HEK293 (cell line): ENCODE measurements at regions not wholly inside any gene's neighbourhood (a gene's known extent, or its start where the extent isn't known, plus 50 kb on each side); places are given as distances from the start of the nearest gene placed in this dataset.

ENCODE experiments used
- CTCF ChIA-PET: fragments of 350-600 bp; formaldehyde crosslinking; extraction: SDS; loops from one replicate; lab custom pipeline; 2021; ENCODE audit warnings: antibody characterized with exemption; lab: Yijun Ruan, JAX
- POLR2A ChIA-PET: fragments of 300-600 bp; formaldehyde crosslinking; extraction: SDS; loops from one replicate; lab custom pipeline; 2020; ENCODE audit warnings: antibody characterized with exemption, inconsistent platforms; lab: Yijun Ruan, JAX
- H3K27ac ChIP-seq: fragments of 200-500 bp; sonication (Bioruptor generic); 2 replicates; pipeline ENCODE4 v1.5.1; 2014; ENCODE audit warnings: low read depth, low read length, control low read depth, inconsistent platforms; ENCODE audit errors: extremely low read depth
- H3K36me3 ChIP-seq, 2 experiments: fragments of 200-500 bp in 1 of 2; sonication (Bioruptor generic) in 1 of 2; 1 replicate in 1 of 2; 2 replicates in 1 of 2; pipeline ENCODE4 v1.5.1; 2014 to 2017; ENCODE audit warnings: inconsistent platforms in 2 of 2, low read length in 2 of 2; ENCODE audit not compliant: control insufficient read depth in 2 of 2, insufficient read depth in 1 of 2
- H3K4me1 ChIP-seq: fragments of 200-500 bp; sonication (Bioruptor generic); 2 replicates; pipeline ENCODE4 v1.5.1; 2014; ENCODE audit warnings: mild to moderate bottlenecking, low read length, inconsistent platforms; ENCODE audit not compliant: control insufficient read depth, insufficient read depth
- H3K4me3 ChIP-seq: 2 replicates; pipeline ENCODE4 v1.5.1; 2011; ENCODE audit warnings: low read depth, mild to moderate bottlenecking, control low read depth, low read length, moderate library complexity
- H3K9me3 ChIP-seq: fragments of 200-500 bp; sonication (Bioruptor generic); 2 replicates; pipeline ENCODE4 v1.5.1; 2014; ENCODE audit warnings: low read depth, low read length, inconsistent platforms; ENCODE audit not compliant: control insufficient read depth, insufficient read depth
- BCL11A ChIP-seq: fragments of 450-650 bp; formaldehyde crosslinking; IDR thresholded peaks from 2 replicates; pipeline ENCODE4 v1.5.1; 2016; ENCODE audit warnings: low read depth, missing biosample characterization, missing genetic modification characterization
- BCL11B ChIP-seq: fragments of 450-650 bp; formaldehyde crosslinking; IDR thresholded peaks from 2 replicates; pipeline ENCODE4 v1.5.1; 2016; ENCODE audit warnings: low read depth, missing biosample characterization, missing genetic modification characterization
- MZF1 ChIP-seq: fragments of 450-650 bp; formaldehyde crosslinking; IDR thresholded peaks from 2 replicates; pipeline ENCODE4 v1.5.1; 2017; ENCODE audit warnings: missing biosample characterization, missing genetic modification characterization, borderline replicate concordance
- PRDM2 ChIP-seq: fragments of 450-650 bp; formaldehyde crosslinking; IDR thresholded peaks from 2 replicates; pipeline ENCODE4 v1.5.1; 2016; ENCODE audit warnings: missing biosample characterization, missing genetic modification characterization, borderline replicate concordance
- ZNF132 ChIP-seq: fragments of 450-650 bp; formaldehyde crosslinking; IDR thresholded peaks from 2 replicates; pipeline ENCODE4 v1.5.1; 2017; ENCODE audit warnings: missing biosample characterization, missing genetic modification characterization, borderline replicate concordance
- ZNF2 ChIP-seq: fragments of 450-650 bp; formaldehyde crosslinking; IDR thresholded peaks from 2 replicates; pipeline ENCODE4 v1.5.1; 2016; ENCODE audit warnings: missing biosample characterization, missing genetic modification characterization
- ZNF248 ChIP-seq: fragments of 450-650 bp; formaldehyde crosslinking; IDR thresholded peaks from 2 replicates; pipeline ENCODE4 v1.5.1; 2017; ENCODE audit warnings: missing biosample characterization, missing genetic modification characterization
- ZNF324 ChIP-seq: fragments of 450-650 bp; formaldehyde crosslinking; IDR thresholded peaks from 2 replicates; pipeline ENCODE4 v1.5.1; 2016; ENCODE audit warnings: missing biosample characterization, missing genetic modification characterization
- ZNF521 ChIP-seq: fragments of 450-650 bp; formaldehyde crosslinking; IDR thresholded peaks from 2 replicates; pipeline ENCODE4 v1.5.1; 2017; ENCODE audit warnings: missing biosample characterization, mild to moderate bottlenecking, missing genetic modification characterization
- ZNF530 ChIP-seq: fragments of 450-650 bp; formaldehyde crosslinking; IDR thresholded peaks from 2 replicates; pipeline ENCODE4 v1.5.1; 2016; ENCODE audit warnings: low read depth, missing biosample characterization, missing genetic modification characterization
- ZNF548 ChIP-seq: fragments of 450-650 bp; formaldehyde crosslinking; IDR thresholded peaks from 2 replicates; pipeline ENCODE4 v1.5.1; 2016; ENCODE audit warnings: missing biosample characterization, missing genetic modification characterization
- ZNF747 ChIP-seq: fragments of 450-650 bp; formaldehyde crosslinking; IDR thresholded peaks from 2 replicates; pipeline ENCODE4 v1.5.1; 2016; ENCODE audit warnings: missing biosample characterization, missing genetic modification characterization
- ZNF76 ChIP-seq: fragments of 450-650 bp; formaldehyde crosslinking; IDR thresholded peaks from 2 replicates; pipeline ENCODE4; 2016; ENCODE audit warnings: low read depth, missing biosample characterization, missing genetic modification characterization, borderline replicate concordance
- TF ChIP-seq, protein P1 (sequence below): fragments of 450-650 bp; formaldehyde crosslinking; IDR thresholded peaks from 2 replicates; pipeline ENCODE4 v1.5.0; 2017; ENCODE audit warnings: missing biosample characterization, missing genetic modification characterization, borderline replicate concordance
- TF ChIP-seq, protein P2 (sequence below): IDR thresholded peaks from 2 replicates; pipeline ENCODE4 v1.6.1; 2011; ENCODE audit warnings: mild to moderate bottlenecking, low read depth, low read length, borderline replicate concordance
- TF ChIP-seq, protein P3 (sequence below): fragments of 450-650 bp; formaldehyde crosslinking; IDR thresholded peaks from 2 replicates; pipeline ENCODE4 v1.5.1; 2016; ENCODE audit warnings: missing biosample characterization, missing genetic modification characterization
- TF ChIP-seq, protein P4 (sequence below): fragments of 450-650 bp; formaldehyde crosslinking; IDR thresholded peaks from 2 replicates; pipeline ENCODE4 v1.5.1; 2017; ENCODE audit warnings: missing biosample characterization, missing genetic modification characterization

- H3K4me1 ChIP-seq: no peaks in the 10 kb centered on the region; the same call in 1 of the 2 replicates
- H3K9me3 ChIP-seq: no peaks in the 10 kb centered on the region
- POLR2A ChIA-PET: no interaction called here
- no peak for TF ChIP-seq PRDM2 (tag by site-specific recombination)
- TF ChIP-seq, protein P1, sequence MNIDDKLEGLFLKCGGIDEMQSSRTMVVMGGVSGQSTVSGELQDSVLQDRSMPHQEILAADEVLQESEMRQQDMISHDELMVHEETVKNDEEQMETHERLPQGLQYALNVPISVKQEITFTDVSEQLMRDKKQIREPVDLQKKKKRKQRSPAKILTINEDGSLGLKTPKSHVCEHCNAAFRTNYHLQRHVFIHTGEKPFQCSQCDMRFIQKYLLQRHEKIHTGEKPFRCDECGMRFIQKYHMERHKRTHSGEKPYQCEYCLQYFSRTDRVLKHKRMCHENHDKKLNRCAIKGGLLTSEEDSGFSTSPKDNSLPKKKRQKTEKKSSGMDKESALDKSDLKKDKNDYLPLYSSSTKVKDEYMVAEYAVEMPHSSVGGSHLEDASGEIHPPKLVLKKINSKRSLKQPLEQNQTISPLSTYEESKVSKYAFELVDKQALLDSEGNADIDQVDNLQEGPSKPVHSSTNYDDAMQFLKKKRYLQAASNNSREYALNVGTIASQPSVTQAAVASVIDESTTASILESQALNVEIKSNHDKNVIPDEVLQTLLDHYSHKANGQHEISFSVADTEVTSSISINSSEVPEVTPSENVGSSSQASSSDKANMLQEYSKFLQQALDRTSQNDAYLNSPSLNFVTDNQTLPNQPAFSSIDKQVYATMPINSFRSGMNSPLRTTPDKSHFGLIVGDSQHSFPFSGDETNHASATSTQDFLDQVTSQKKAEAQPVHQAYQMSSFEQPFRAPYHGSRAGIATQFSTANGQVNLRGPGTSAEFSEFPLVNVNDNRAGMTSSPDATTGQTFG (tag by site-specific recombination): no peak
- no peak for TF ChIP-seq BCL11A
- no peak for TF ChIP-seq ZNF132 (tag by site-specific recombination)
- TF ChIP-seq, protein P2, sequence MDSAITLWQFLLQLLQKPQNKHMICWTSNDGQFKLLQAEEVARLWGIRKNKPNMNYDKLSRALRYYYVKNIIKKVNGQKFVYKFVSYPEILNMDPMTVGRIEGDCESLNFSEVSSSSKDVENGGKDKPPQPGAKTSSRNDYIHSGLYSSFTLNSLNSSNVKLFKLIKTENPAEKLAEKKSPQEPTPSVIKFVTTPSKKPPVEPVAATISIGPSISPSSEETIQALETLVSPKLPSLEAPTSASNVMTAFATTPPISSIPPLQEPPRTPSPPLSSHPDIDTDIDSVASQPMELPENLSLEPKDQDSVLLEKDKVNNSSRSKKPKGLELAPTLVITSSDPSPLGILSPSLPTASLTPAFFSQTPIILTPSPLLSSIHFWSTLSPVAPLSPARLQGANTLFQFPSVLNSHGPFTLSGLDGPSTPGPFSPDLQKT: no peak
- no peak for TF ChIP-seq ZNF2 (tag by site-specific recombination)
- no peak for TF ChIP-seq ZNF530 (tag by site-specific recombination)
- TF ChIP-seq, protein P3, sequence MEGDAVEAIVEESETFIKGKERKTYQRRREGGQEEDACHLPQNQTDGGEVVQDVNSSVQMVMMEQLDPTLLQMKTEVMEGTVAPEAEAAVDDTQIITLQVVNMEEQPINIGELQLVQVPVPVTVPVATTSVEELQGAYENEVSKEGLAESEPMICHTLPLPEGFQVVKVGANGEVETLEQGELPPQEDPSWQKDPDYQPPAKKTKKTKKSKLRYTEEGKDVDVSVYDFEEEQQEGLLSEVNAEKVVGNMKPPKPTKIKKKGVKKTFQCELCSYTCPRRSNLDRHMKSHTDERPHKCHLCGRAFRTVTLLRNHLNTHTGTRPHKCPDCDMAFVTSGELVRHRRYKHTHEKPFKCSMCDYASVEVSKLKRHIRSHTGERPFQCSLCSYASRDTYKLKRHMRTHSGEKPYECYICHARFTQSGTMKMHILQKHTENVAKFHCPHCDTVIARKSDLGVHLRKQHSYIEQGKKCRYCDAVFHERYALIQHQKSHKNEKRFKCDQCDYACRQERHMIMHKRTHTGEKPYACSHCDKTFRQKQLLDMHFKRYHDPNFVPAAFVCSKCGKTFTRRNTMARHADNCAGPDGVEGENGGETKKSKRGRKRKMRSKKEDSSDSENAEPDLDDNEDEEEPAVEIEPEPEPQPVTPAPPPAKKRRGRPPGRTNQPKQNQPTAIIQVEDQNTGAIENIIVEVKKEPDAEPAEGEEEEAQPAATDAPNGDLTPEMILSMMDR (tag by site-specific recombination): no peak
- TF ChIP-seq MZF1 (tag by site-specific recombination): no peak
- TF ChIP-seq ZNF324 (tag by site-specific recombination): no peak
- TF ChIP-seq BCL11B (tag by site-specific recombination): no peak
- no peak for TF ChIP-seq ZNF248 (tag by site-specific recombination)
- TF ChIP-seq, protein P4, sequence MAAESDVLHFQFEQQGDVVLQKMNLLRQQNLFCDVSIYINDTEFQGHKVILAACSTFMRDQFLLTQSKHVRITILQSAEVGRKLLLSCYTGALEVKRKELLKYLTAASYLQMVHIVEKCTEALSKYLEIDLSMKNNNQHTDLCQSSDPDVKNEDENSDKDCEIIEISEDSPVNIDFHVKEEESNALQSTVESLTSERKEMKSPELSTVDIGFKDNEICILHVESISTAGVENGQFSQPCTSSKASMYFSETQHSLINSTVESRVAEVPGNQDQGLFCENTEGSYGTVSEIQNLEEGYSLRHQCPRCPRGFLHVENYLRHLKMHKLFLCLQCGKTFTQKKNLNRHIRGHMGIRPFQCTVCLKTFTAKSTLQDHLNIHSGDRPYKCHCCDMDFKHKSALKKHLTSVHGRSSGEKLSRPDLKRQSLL (tag by site-specific recombination): no peak
- no peak for TF ChIP-seq ZNF747 (tag by site-specific recombination)
- no peak for TF ChIP-seq ZNF521
- no peak for TF ChIP-seq ZNF76 (tag by site-specific recombination)
- no peak for TF ChIP-seq ZNF548 (tag by site-specific recombination)
- CTCF ChIA-PET: interaction anchor here (0.7 kb wide), 1 partner anchor 180 kb away, joined by 3 read pairs; no protein-coding TSS in a partner anchor
- no peak overlapping the region for H3K4me3 ChIP-seq
- no peaks in the 10 kb centered on the region for H3K36me3 ChIP-seq
- H3K27ac ChIP-seq: no peak overlapping the region
Measured at GRCh38 chr6:16959789-16960188, 142.1 kb upstream of the STMND1 start.
